ENCODE measurements at regions not wholly inside any gene's neighbourhood (a gene's known extent, or its start where the extent isn't known, plus 50 kb on each side); places are given as distances from the start of the nearest gene placed in this dataset.
A peak's percentile ranks its signal among the peaks of the same experiment; 100 is the strongest.

DNA sequence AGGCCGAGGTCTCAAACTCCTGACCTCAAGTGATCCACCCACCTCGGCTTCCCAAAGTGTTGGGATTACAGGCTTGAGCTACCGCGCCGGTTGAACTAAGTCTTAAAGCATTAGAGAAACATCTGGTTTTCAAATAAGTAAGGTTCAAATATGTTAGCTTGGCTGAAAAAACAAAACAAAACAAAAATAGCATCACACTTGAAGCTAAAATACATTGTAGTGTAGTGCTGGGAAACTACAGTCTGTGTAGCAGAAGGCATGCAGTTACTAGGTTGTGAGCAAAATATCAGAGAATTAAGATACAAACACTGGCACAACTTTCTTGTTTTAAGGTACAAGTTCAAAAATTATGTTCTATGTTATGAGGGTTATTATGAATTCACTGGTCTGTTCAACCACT lies 224.8 kb upstream of the CHORDC1 start:
- no peak overlapping the region for H3K14ac ChIP-seq (ENCODE audit: low read length)
- H3K18ac ChIP-seq (ENCODE audit: low read length): no peak overlapping the region
- DNase-seq (ENCODE audit: low spot score): no peak

DNA sequence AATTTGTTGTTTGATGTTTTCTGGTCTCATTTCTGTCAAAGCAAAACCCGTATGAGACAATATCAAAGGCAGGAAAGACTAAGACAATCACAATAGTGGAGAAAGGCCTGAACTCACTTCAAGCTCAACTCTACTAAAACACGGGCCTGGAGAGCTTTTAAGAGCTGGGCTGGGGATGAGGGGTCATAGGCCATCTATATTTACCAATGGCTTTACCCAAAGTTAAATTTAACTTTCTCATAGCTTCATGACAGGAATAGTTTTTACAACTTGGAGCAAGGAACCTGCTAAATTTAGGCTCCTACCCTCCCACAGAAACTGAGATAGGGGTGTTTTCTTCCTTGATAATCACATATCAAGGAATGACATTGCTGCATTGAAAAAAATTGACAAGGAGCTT lies 223.4 kb upstream of the CHORDC1 start:
- Histone ChIP-seq H3K27me3 (ENCODE audit: control insufficient read depth in 3 of 3, insufficient read depth in 3 of 3, low read depth in 1 of 3, low read length in 3 of 3) (no peaks in the 10 kb centered on the region), H2BK120ac (ENCODE audit: low read depth, low read length) (no peak overlapping the region), H2AFZ (ENCODE audit: low read length) (no peak overlapping the region), H3K18ac (ENCODE audit: low read length) (no peak overlapping the region), H3K4me2 (ENCODE audit: insufficient read depth, low read length, poor library complexity, severe bottlenecking) (no peak overlapping the region), H4K8ac (ENCODE audit: low read depth, low read length) (no peak overlapping the region), H3K23ac (ENCODE audit: low read depth, low read length, poor library complexity) (no peak overlapping the region), H3K27ac (replicated peaks; ENCODE audit: low read length) (no peak overlapping the region), H2BK15ac (ENCODE audit: low read length) (no peak overlapping the region), H3K36me3 (replicated peaks in 1 of 2; ENCODE audit: control insufficient read depth in 2 of 2, insufficient read depth in 2 of 2, low read length in 2 of 2) (no peaks in the 10 kb centered on the region), H3K9ac (ENCODE audit: low read depth, low read length, poor library complexity) (no peak overlapping the region), H3K4me3 (ENCODE audit: low read length in 2 of 2) (no peak overlapping the region), H4K91ac (ENCODE audit: low read depth, low read length, poor library complexity) (no peak overlapping the region), H2AK5ac (ENCODE audit: low read depth, low read length) (no peak overlapping the region), H3K4me1 (ENCODE audit: control insufficient read depth in 2 of 2, insufficient read depth in 1 of 2, low read depth in 1 of 2, low read length in 2 of 2) (no peaks in the 10 kb centered on the region), H3K14ac (ENCODE audit: low read length) (no peak overlapping the region), H2BK5ac (ENCODE audit: low read length) (no peak overlapping the region), H2BK12ac (ENCODE audit: low read length) (no peak overlapping the region), H3K9me3 (replicated peaks in 1 of 2; ENCODE audit: control insufficient read depth in 2 of 2, insufficient read depth in 1 of 2, low read depth in 1 of 2, low read length in 2 of 2) (no peaks in the 10 kb centered on the region), H3K79me1 (ENCODE audit: low read depth, low read length) (no peaks in the 10 kb centered on the region), H3K4ac (ENCODE audit: low read length) (no peak overlapping the region)
- no CpG with 5 or more reads among the region's 2 CpGs for WGBS, 2 donors (ENCODE audit: extremely low coverage in 2 of 2, insufficient read length in 2 of 2, insufficient replicate concordance in 1 of 2)
- DNase-seq (ENCODE audit: low spot score): no peak

More for the DNA sequence above, 224.8 kb upstream of the CHORDC1 start:
- H3K4ac ChIP-seq (ENCODE audit: low read length): no peak overlapping the region
- H3K79me1 ChIP-seq (ENCODE audit: low read depth, low read length): no peaks in the 10 kb centered on the region
- H4K91ac ChIP-seq (ENCODE audit: low read depth, low read length, poor library complexity): no peak overlapping the region
- H3K4me3 ChIP-seq (ENCODE audit: low read length in 2 of 2): no peak overlapping the region
- no peak overlapping the region for H4K8ac ChIP-seq (ENCODE audit: low read depth, low read length)
- H2AK5ac ChIP-seq (ENCODE audit: low read depth, low read length): no peak overlapping the region
- no peak overlapping the region for H3K23ac ChIP-seq (ENCODE audit: low read depth, low read length, poor library complexity)
- H3K27me3 ChIP-seq (ENCODE audit: control insufficient read depth in 3 of 3, insufficient read depth in 3 of 3, low read depth in 1 of 3, low read length in 3 of 3): no peaks in the 10 kb centered on the region
- no peak overlapping the region for H2AFZ ChIP-seq (ENCODE audit: low read length)
- no peak overlapping the region for H2BK15ac ChIP-seq (ENCODE audit: low read length)
- no peak overlapping the region for H3K9ac ChIP-seq (ENCODE audit: low read depth, low read length, poor library complexity)
- H3K27ac ChIP-seq (replicated peaks; ENCODE audit: low read length): no peak overlapping the region
- no peak overlapping the region for H2BK12ac ChIP-seq (ENCODE audit: low read length)
- no peaks in the 10 kb centered on the region for H3K4me1 ChIP-seq (ENCODE audit: control insufficient read depth in 2 of 2, insufficient read depth in 1 of 2, low read depth in 1 of 2, low read length in 2 of 2)
- H2BK5ac ChIP-seq (ENCODE audit: low read length): no peak overlapping the region
- WGBS, 2 donors (ENCODE audit: extremely low coverage in 2 of 2, insufficient read length in 2 of 2, insufficient replicate concordance in 1 of 2): no CpG with 5 or more reads among the region's 5 CpGs
- H3K4me2 ChIP-seq (ENCODE audit: insufficient read depth, low read length, poor library complexity, severe bottlenecking): no peak overlapping the region
- no peak overlapping the region for H2BK120ac ChIP-seq (ENCODE audit: low read depth, low read length)
- no peaks in the 10 kb centered on the region for H3K36me3 ChIP-seq (replicated peaks in 1 of 2; ENCODE audit: control insufficient read depth in 2 of 2, insufficient read depth in 2 of 2, low read length in 2 of 2)
- no peaks in the 10 kb centered on the region for H3K9me3 ChIP-seq (replicated peaks in 1 of 2; ENCODE audit: control insufficient read depth in 2 of 2, insufficient read depth in 1 of 2, low read depth in 1 of 2, low read length in 2 of 2)

DNA sequence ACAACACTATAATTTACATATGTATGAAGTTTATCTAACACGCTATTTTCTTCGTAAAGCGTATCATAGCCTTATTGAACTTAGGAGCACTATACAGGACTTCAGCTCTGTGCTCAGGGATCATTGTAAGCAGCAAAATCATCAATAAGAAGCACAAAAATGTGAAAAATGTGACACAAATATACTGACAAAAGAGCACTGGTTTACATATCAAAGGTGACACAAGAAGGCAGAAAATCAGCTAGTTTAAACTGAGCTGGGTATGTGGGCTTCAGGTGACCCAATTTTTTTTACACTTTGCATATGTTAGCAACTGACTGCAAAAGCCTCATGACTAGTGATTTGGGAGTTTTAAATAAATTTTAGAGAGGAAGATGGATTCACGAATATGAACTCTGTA lies 215.2 kb upstream of the CHORDC1 start:
- Histone ChIP-seq H3K79me1 (ENCODE audit: low read depth, low read length) (no peaks in the 10 kb centered on the region), H3K36me3 (replicated peaks in 1 of 2; ENCODE audit: control insufficient read depth in 2 of 2, insufficient read depth in 2 of 2, low read length in 2 of 2) (no peaks in the 10 kb centered on the region), H3K18ac (ENCODE audit: low read length) (no peak overlapping the region), H3K27me3 (ENCODE audit: control insufficient read depth in 3 of 3, insufficient read depth in 3 of 3, low read depth in 1 of 3, low read length in 3 of 3) (no peaks in the 10 kb centered on the region), H2AK5ac (ENCODE audit: low read depth, low read length) (no peak overlapping the region), H3K23ac (ENCODE audit: low read depth, low read length, poor library complexity) (no peak overlapping the region), H4K8ac (ENCODE audit: low read depth, low read length) (no peak overlapping the region), H4K91ac (ENCODE audit: low read depth, low read length, poor library complexity) (no peak overlapping the region), H2BK15ac (ENCODE audit: low read length) (no peak overlapping the region), H3K4me3 (ENCODE audit: low read length in 2 of 2) (no peak overlapping the region), H3K4me1 (ENCODE audit: control insufficient read depth in 2 of 2, insufficient read depth in 1 of 2, low read depth in 1 of 2, low read length in 2 of 2) (no peaks in the 10 kb centered on the region), H2BK5ac (ENCODE audit: low read length) (no peak overlapping the region), H3K27ac (replicated peaks; ENCODE audit: low read length) (no peak overlapping the region), H2BK120ac (ENCODE audit: low read depth, low read length) (no peak overlapping the region), H3K4ac (ENCODE audit: low read length) (no peak overlapping the region), H3K9ac (ENCODE audit: low read depth, low read length, poor library complexity) (no peak overlapping the region), H2AFZ (ENCODE audit: low read length) (no peak overlapping the region), H3K9me3 (replicated peaks in 1 of 2; ENCODE audit: control insufficient read depth in 2 of 2, insufficient read depth in 1 of 2, low read depth in 1 of 2, low read length in 2 of 2) (no peaks in the 10 kb centered on the region), H3K14ac (ENCODE audit: low read length) (no peak overlapping the region), H3K4me2 (ENCODE audit: insufficient read depth, low read length, poor library complexity, severe bottlenecking) (no peak overlapping the region), H2BK12ac (ENCODE audit: low read length) (no peak overlapping the region)
- DNase-seq (ENCODE audit: low spot score): no peak
- WGBS, 2 donors (ENCODE audit: extremely low coverage in 2 of 2, insufficient read length in 2 of 2, insufficient replicate concordance in 1 of 2): no CpG with 5 or more reads among the region's 4 CpGs

GRCh38 chr11:90434858-90435257 lies 212.0 kb upstream of the CHORDC1 start:
- Histone ChIP-seq H2BK15ac (ENCODE audit: low read length) (no peak overlapping the region), H2AK5ac (ENCODE audit: low read depth, low read length) (no peak overlapping the region), H4K91ac (ENCODE audit: low read depth, low read length, poor library complexity) (no peak overlapping the region), H3K4me1 (ENCODE audit: control insufficient read depth in 2 of 2, insufficient read depth in 1 of 2, low read depth in 1 of 2, low read length in 2 of 2) (no peaks in the 10 kb centered on the region), H3K14ac (ENCODE audit: low read length) (no peak overlapping the region), H3K4ac (ENCODE audit: low read length) (no peak overlapping the region), H3K18ac (ENCODE audit: low read length) (no peak overlapping the region), H2BK12ac (ENCODE audit: low read length) (no peak overlapping the region), H3K27me3 (ENCODE audit: control insufficient read depth in 3 of 3, insufficient read depth in 3 of 3, low read depth in 1 of 3, low read length in 3 of 3) (no peaks in the 10 kb centered on the region), H3K4me2 (ENCODE audit: insufficient read depth, low read length, poor library complexity, severe bottlenecking) (no peak overlapping the region), H3K27ac (replicated peaks; ENCODE audit: low read length) (no peak overlapping the region), H2BK5ac (ENCODE audit: low read length) (no peak overlapping the region), H4K8ac (ENCODE audit: low read depth, low read length) (no peak overlapping the region), H3K9me3 (replicated peaks in 1 of 2; ENCODE audit: control insufficient read depth in 2 of 2, insufficient read depth in 1 of 2, low read depth in 1 of 2, low read length in 2 of 2) (no peaks in the 10 kb centered on the region), H2BK120ac (ENCODE audit: low read depth, low read length) (no peak overlapping the region), H3K4me3 (ENCODE audit: low read length in 2 of 2) (no peak overlapping the region), H3K79me1 (ENCODE audit: low read depth, low read length) (no peaks in the 10 kb centered on the region), H3K9ac (ENCODE audit: low read depth, low read length, poor library complexity) (no peak overlapping the region), H2AFZ (ENCODE audit: low read length) (no peak overlapping the region), H3K23ac (ENCODE audit: low read depth, low read length, poor library complexity) (no peak overlapping the region), H3K36me3 (replicated peaks in 1 of 2; ENCODE audit: control insufficient read depth in 2 of 2, insufficient read depth in 2 of 2, low read length in 2 of 2) (no peaks in the 10 kb centered on the region)
- peak; percentile 1 for DNase-seq (ENCODE audit: low spot score)
